GM21723 (cell line): ENCODE measurements at regions not wholly inside any gene's neighbourhood (a gene's known extent, or its start where the extent isn't known, plus 50 kb on each side); places are given as distances from the start of the nearest gene placed in this dataset.

Experiments used
- ATAC-seq: cut with Tn5 transposase; IDR thresholded peaks from one replicate; pipeline ENCODE4 v1.9.1; 2021; ENCODE audit warnings: mild to moderate bottlenecking, moderate library complexity; ENCODE audit not compliant: unreplicated experiment

GRCh38 chr3:16102187-16102561 lies 72.3 kb upstream of the GALNT15 start:
- no peak for ATAC-seq

GRCh38 chr3:16102905-16103364 lies 71.5 kb upstream of the GALNT15 start:
- no peak for ATAC-seq

DNA sequence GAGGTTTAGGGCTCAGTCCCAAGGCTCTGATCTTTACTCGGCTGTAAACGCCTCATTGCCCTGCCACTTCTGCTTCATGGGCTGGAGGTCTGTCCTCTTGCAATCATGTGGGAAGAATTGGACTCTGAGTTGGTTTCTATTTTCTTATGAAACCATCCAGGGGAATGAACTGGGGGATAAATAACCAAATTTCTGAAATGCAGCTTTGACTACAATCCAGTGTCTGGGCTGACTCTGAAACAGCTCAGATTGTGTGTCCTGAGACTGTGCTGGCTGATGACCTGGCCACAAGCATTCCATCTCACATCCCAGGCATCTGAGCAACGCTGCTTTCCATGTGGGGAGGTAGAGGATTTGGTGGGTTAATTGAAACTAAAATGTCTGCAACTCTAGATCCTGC lies 71.0 kb upstream of the GALNT15 start:
- ATAC-seq: no peak

DNA sequence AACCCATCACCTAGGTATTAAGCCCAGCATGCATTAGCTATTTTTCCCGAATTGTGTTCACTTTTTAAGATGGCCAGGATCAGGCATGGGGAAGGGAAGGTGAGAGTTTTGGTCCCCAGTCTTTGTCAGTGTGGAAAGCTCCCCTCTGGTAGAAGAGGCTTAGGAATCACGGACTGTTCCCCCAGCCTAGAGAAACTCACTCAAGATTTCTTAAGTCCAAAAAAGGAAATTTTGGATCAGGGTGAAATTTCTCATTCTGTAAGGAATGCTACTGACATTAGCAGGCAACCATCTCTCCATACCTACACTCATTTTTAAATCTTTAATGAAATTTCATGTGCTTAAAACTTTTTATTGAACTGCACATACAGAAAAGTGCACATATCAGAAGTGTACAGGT lies 70.3 kb upstream of the GALNT15 start:
- ATAC-seq: no peak

GRCh38 chr3:16106050-16106449 lies 68.4 kb upstream of the GALNT15 start:
- no peak for ATAC-seq

DNA sequence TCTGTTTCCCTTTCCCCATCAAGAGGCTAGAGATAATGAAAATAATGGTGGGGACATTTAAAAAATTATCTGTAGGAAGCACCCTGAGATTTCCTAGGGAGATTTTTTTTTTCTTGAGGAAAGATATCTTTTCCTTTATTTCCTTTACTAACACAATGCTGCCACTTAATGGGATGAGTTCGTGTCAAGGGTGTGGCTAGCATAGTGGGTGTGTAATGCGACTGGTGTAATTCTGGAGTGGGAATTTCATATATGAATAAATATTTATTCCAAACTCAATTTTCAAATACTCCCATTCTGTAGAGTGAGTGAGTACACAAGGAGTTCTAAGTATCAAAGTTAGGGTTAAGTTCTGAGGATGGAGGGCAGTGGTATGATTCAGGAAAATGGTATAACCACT lies 66.1 kb upstream of the GALNT15 start:
- no peak for ATAC-seq

- no peak for ATAC-seq
Measured at GRCh38 chr3:16109929-16110328, 64.6 kb upstream of the GALNT15 start.

DNA sequence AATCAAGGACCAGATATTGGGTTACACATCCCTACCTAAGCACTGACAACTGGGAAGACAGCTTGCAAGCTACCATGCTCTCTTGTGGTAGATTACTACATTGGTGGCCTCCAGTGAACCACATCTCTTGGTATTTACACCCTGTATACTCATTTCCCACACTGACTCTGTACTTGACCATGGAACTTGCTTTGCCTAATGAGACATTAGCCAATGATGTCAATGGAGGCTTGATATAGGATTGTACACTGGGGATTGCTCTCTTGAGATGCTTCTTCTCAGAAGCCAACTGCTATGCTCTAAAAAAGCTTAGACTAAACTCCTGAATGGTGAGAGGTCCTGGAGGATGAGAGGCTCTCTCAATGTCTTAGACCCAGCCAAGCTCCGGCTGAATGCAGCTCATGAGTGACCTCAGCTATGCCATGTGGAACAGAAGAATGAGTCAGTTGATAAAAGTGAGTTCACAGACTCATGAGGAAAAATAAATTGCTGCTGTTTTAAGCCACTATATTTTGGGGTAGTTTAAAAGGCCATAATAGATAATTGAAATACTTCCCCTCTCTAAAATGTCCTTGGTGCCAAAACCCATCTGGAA lies 61.5 kb upstream of the GALNT15 start:
- ATAC-seq: no peak

DNA sequence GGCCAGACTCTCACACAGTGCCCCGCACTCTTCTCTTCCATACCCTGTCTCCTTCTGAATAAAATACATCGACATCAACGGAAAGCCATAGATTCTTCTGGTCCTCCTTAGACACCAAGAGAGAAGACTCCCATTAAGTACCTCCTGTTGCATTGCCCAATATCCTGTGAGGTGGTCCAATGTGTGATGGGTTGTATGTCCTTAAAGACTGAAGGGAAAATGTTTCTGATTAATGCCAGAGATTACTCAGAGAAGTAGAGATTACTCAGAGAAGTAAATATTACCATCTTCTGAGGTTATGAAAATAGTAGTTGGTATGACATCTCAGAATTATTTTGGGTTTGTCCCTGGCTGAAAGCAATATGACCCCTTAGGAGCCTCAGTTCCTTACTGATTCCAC lies 60.8 kb upstream of the GALNT15 start:
- no peak for ATAC-seq

DNA sequence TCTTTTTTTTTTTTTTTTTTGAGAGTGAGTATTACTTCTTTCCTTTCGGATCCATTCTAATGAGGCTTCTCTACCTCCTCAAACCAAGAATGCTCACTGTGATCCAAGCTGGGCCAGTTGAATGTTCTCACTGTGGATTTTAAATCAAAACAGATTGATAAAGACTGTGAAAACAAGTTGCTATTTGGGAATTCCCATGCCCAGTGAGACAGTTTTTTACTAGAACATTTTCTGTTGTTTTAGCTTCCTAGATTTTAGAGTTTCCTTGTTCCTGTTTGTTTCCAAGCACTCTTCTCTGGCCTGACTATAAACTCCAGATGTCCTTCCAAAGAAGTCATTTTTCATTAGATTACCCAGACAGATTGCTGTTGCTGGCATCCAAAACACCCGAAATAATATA lies 60.1 kb upstream of the GALNT15 start:
- ATAC-seq: no peak

- ATAC-seq: no peak
Measured at GRCh38 chr3:16114930-16115329, 59.5 kb upstream of the GALNT15 start.

DNA sequence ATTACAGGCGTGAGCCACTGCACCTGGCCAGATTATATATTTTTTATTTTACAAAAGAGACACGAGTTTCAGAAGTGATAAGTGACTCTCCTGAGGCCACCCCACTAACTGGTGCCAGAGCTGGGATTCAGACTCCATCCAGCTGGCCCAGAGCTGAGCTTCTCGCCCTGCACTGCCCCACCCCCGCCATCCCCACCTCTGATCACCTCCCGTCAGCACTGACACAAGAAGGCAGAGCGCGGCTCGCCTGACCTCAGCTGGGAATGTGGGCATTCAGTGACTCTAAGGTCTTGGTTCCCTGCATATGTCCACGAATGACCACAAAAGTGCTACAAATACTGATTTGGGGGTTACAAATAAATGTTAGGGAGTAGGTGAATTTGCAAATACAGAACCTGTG lies 56.1 kb upstream of the GALNT15 start:
- no peak for ATAC-seq

- no peak for ATAC-seq
Measured at GRCh38 chr3:16119887-16120286, 54.6 kb upstream of the GALNT15 start.

- ATAC-seq: no peak
Measured at GRCh38 chr3:16121391-16121790, 53.1 kb upstream of the GALNT15 start.

DNA sequence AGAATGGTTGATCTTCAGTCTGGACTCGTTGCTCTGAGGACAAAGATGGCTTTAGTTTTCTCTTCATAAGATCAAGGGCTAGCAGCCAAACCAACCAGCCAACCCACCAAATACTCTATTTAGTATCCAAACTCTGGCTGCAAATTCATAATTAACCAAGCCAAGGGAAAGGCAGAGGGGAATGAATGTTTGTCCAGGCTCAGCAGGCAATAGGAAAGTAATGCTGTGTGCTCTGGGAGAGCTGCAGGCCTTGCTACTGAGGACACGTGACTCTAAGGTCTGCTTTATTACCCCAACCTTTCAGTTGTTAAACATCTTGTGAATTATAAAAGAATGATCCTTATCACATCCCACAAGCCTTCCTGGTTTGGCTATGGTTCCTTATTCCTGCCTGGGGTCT lies 52.3 kb upstream of the GALNT15 start:
- ATAC-seq: no peak

- ATAC-seq: no peak
Measured at GRCh38 chr3:16122661-16123060, 51.8 kb upstream of the GALNT15 start.

DNA sequence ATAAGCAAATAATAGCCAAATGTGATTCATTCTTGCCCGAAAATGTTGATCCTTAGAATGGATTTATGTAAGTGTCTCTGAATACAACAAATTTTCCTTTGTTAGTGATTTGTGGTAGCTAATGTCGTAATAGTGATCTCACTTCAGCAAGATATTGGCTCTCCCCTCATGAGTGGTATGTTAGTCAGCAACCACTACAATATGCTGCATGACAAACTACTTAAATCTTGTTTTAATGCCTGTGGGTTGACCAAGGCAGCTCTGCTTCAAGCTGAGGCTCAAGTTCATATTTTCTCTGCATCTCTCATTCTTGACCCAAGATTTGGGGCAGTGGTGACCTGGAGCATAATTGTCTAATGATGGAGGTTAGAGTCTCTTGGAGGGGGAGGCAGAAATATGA lies 49.8 kb upstream of the GALNT15 start:
- no peak for ATAC-seq
